H9 (cell line): ENCODE measurements at regions not wholly inside any gene's neighbourhood (a gene's known extent, or its start where the extent isn't known, plus 50 kb on each side); places are given as distances from the start of the nearest gene placed in this dataset.

Experiments used
- DNase-seq: peaks from one replicate; pipeline ENCODE4 v3.0.0-alpha.2; 2017
- H2AFZ ChIP-seq: one replicate; pipeline ENCODE4 v1.6.1; 2013; ENCODE audit warnings: mild to moderate bottlenecking, low read length, control low read depth, moderate library complexity
- H2AK5ac ChIP-seq: 2 replicates; pipeline ENCODE4 v1.6.1; 2013; ENCODE audit warnings: low read length, control low read depth, mixed read lengths; ENCODE audit not compliant: insufficient read length
- H2BK120ac ChIP-seq: one replicate; pipeline ENCODE4 v1.6.1; 2013; ENCODE audit warnings: low read depth, mild to moderate bottlenecking, low read length, control low read depth, inconsistent platforms; ENCODE audit not compliant: poor library complexity, severe bottlenecking
- H2BK12ac ChIP-seq: 2 replicates; pipeline ENCODE4 v1.6.1; 2013; ENCODE audit warnings: low read length, control low read depth, mixed read lengths, low read depth; ENCODE audit not compliant: insufficient read length
- H2BK15ac ChIP-seq: 2 replicates; pipeline ENCODE4 v1.6.1; 2013; ENCODE audit warnings: low read depth, low read length, control low read depth
- H2BK20ac ChIP-seq: one replicate; pipeline ENCODE4 v1.6.1; 2013; ENCODE audit warnings: low read depth, mild to moderate bottlenecking, low read length, control low read depth, inconsistent platforms; ENCODE audit not compliant: poor library complexity, severe bottlenecking
- H2BK5ac ChIP-seq: 2 replicates; pipeline ENCODE4 v1.6.1; 2013; ENCODE audit warnings: low read length, control low read depth, mixed read lengths; ENCODE audit not compliant: insufficient read length
- H3K14ac ChIP-seq: 2 replicates; pipeline ENCODE4 v1.6.1; 2013; ENCODE audit warnings: low read length, control low read depth; ENCODE audit not compliant: insufficient read depth
- H3K18ac ChIP-seq: 2 replicates; pipeline ENCODE4 v1.6.1; 2013; ENCODE audit warnings: low read depth, mild to moderate bottlenecking, mixed read lengths, low read length, control low read depth; ENCODE audit not compliant: insufficient read length
- H3K23ac ChIP-seq: 2 replicates; pipeline ENCODE4 v1.6.1; 2013; ENCODE audit warnings: low read length, control low read depth, mixed read lengths, low read depth; ENCODE audit not compliant: insufficient read length
- H3K23me2 ChIP-seq: 2 replicates; pipeline ENCODE4 v1.6.1; 2013; ENCODE audit warnings: low read depth, mild to moderate bottlenecking, mixed read lengths, low read length, control low read depth; ENCODE audit not compliant: insufficient read length, poor library complexity, severe bottlenecking
- H3K27ac ChIP-seq: 2 replicates; pipeline ENCODE4 v1.5.1; 2013; ENCODE audit warnings: low read length, control low read depth, mixed read lengths, low read depth; ENCODE audit not compliant: insufficient read length
- H3K27me3 ChIP-seq: 2 replicates; pipeline ENCODE4 v1.6.1; 2013; ENCODE audit warnings: low read length, control low read depth, inconsistent platforms; ENCODE audit not compliant: insufficient read depth
- H3K4ac ChIP-seq: 2 replicates; pipeline ENCODE4 v1.6.1; 2013; ENCODE audit warnings: low read depth, mild to moderate bottlenecking, control low read depth, inconsistent platforms, low read length, moderate library complexity
- H3K4me1 ChIP-seq: 2 replicates; pipeline ENCODE4 v1.6.1; 2013; ENCODE audit warnings: low read length, control low read depth, inconsistent platforms; ENCODE audit not compliant: insufficient read depth
- H3K4me2 ChIP-seq: 2 replicates; pipeline ENCODE4 v1.6.1; 2013; ENCODE audit warnings: low read length, control low read depth, mixed read lengths; ENCODE audit not compliant: insufficient read length, insufficient read depth
- H3K56ac ChIP-seq: 2 replicates; pipeline ENCODE4 v1.6.1; 2013; ENCODE audit warnings: low read depth, mild to moderate bottlenecking, mixed read lengths, low read length, control low read depth; ENCODE audit not compliant: insufficient read length
- H3K79me1 ChIP-seq: 2 replicates; pipeline ENCODE4 v1.6.1; 2013; ENCODE audit warnings: low read depth, mild to moderate bottlenecking, moderate library complexity, low read length, control low read depth, inconsistent platforms; ENCODE audit not compliant: insufficient read depth, poor library complexity, severe bottlenecking
- H3K79me2 ChIP-seq: 2 replicates; pipeline ENCODE4 v1.6.1; 2013; ENCODE audit warnings: low read length, control low read depth, inconsistent platforms; ENCODE audit not compliant: insufficient read depth
- H3K9ac ChIP-seq: 2 replicates; pipeline ENCODE4 v1.6.1; 2013; ENCODE audit warnings: low read length, control low read depth, mixed read lengths; ENCODE audit not compliant: insufficient read length; ENCODE audit errors: extremely low read depth
- H3K9me3 ChIP-seq: one replicate; pipeline ENCODE4 v1.6.1; 2013; ENCODE audit warnings: low read depth, low read length, inconsistent platforms; ENCODE audit not compliant: control insufficient read depth
- H3T11ph ChIP-seq: one replicate; pipeline ENCODE4 v1.6.1; 2013; ENCODE audit warnings: mild to moderate bottlenecking, low read length, control low read depth, inconsistent platforms
- H4K20me1 ChIP-seq: one replicate; pipeline ENCODE4 v1.6.1; 2013; ENCODE audit not compliant: control insufficient read depth, insufficient read length, insufficient read depth
- H4K5ac ChIP-seq: 2 replicates; pipeline ENCODE4 v1.6.1; 2013; ENCODE audit warnings: low read depth, mild to moderate bottlenecking, mixed read lengths, low read length, control low read depth; ENCODE audit not compliant: insufficient read length
- H4K8ac ChIP-seq: replicated peaks from 2 replicates; pipeline ENCODE4 v1.6.1; 2013; ENCODE audit warnings: low read length, control low read depth, mixed read lengths, low read depth; ENCODE audit not compliant: insufficient read length
- H4K91ac ChIP-seq: 2 replicates; pipeline ENCODE4 v1.6.1; 2013; ENCODE audit warnings: low read depth, mild to moderate bottlenecking, moderate library complexity, mixed read lengths, low read length, control low read depth; ENCODE audit not compliant: insufficient read length
- H3K27ac Mint-ChIP-seq, 3 experiments: 2 replicates in 2 of 3; 3 replicates in 1 of 3; pipeline ENCODE4 v1.8.0; 2020 to 2021; ENCODE audit warnings: mixed read lengths in 3 of 3, mild to moderate bottlenecking in 1 of 3, moderate library complexity in 1 of 3
- H3K27me3 Mint-ChIP-seq: 2 replicates; pipeline ENCODE4 v1.8.0; 2021; ENCODE audit warnings: low read depth, mild to moderate bottlenecking, moderate library complexity, mixed read lengths
- H3K36me3 Mint-ChIP-seq, 3 experiments: 2 replicates in 2 of 3; 3 replicates in 1 of 3; pipeline ENCODE4 v1.8.0; 2020 to 2021; ENCODE audit warnings: low read depth in 3 of 3, mixed read lengths in 3 of 3; ENCODE audit not compliant: insufficient read depth in 1 of 3
- H3K4me1 Mint-ChIP-seq, 2 experiments: 2 replicates each; pipeline ENCODE4 v1.8.0; 2020; ENCODE audit warnings: mixed read lengths in 2 of 2
- H3K4me3 Mint-ChIP-seq, 2 experiments: 2 replicates in 1 of 2; 3 replicates in 1 of 2; pipeline ENCODE4 v1.8.0; 2020 to 2021; ENCODE audit warnings: mild to moderate bottlenecking in 2 of 2, mixed read lengths in 2 of 2, moderate library complexity in 1 of 2
- H3K9me3 Mint-ChIP-seq, 2 experiments: 2 replicates in 1 of 2; 3 replicates in 1 of 2; pipeline ENCODE4 v1.8.0; 2020; ENCODE audit warnings: mild to moderate bottlenecking in 2 of 2, mixed read lengths in 2 of 2, moderate library complexity in 1 of 2
- CTCF ChIP-seq: fragments of 200-600 bp; sonication (generic); conservative IDR thresholded peaks from 3 replicates; pipeline ENCODE4 v1.8.0; 2021; ENCODE audit warnings: antibody characterized with exemption, mild to moderate bottlenecking

GRCh38 chr12:83313827-83314226 is 627.1 kb downstream of the TMTC2 start:
- H3K27ac Mint-ChIP-seq: peak overlapping the region in 1 of 3 experiments; percentile 10; a peak in 1 of 7 replicates
- no peak overlapping the region for H2BK120ac ChIP-seq
- no peak overlapping the region for H3T11ph ChIP-seq
- H3K27ac ChIP-seq: no peak overlapping the region
- H2BK15ac ChIP-seq: no peak overlapping the region
- H3K79me1 ChIP-seq: no peaks in the 10 kb centered on the region
- no peak overlapping the region for H3K4me2 ChIP-seq
- no peak overlapping the region for H2BK12ac ChIP-seq
- H3K14ac ChIP-seq: no peak overlapping the region
- TF ChIP-seq CTCF: no peak
- no peak overlapping the region for H3K23ac ChIP-seq
- H3K36me3 Mint-ChIP-seq: no peaks in the 10 kb centered on the region
- H2AK5ac ChIP-seq: no peak overlapping the region
- H3K79me2 ChIP-seq: no peaks in the 10 kb centered on the region
- H3K56ac ChIP-seq: no peak overlapping the region
- H4K91ac ChIP-seq: no peak overlapping the region
- no peak overlapping the region for H3K18ac ChIP-seq
- H3K27me3 ChIP-seq: no peaks in the 10 kb centered on the region
- no peaks in the 10 kb centered on the region for H3K4me1 ChIP-seq
- H2AFZ ChIP-seq: no peak overlapping the region
- no peak for DNase-seq
- no peaks in the 10 kb centered on the region for H3K4me1 Mint-ChIP-seq
- H3K27me3 Mint-ChIP-seq: no peaks in the 10 kb centered on the region
- no peak overlapping the region for H4K5ac ChIP-seq
- H3K9me3 ChIP-seq: no peaks in the 10 kb centered on the region
- 0 out of 5 replicates have a peak, but pooled peaks cover 0 to under 1% of the 10 kb centered on the region in 2 experiments for H3K9me3 Mint-ChIP-seq
- no peaks in the 10 kb centered on the region for H3K23me2 ChIP-seq
- H3K4me3 Mint-ChIP-seq: no peak overlapping the region
- H2BK20ac ChIP-seq: no peak overlapping the region
- no peak overlapping the region for H3K9ac ChIP-seq
- H4K20me1 ChIP-seq: no peaks in the 10 kb centered on the region
- no peak overlapping the region for H2BK5ac ChIP-seq
- no peak overlapping the region for H4K8ac ChIP-seq
- H3K4ac ChIP-seq: no peak overlapping the region
